Natural killer cell (primary cell): ENCODE measurements at regions not wholly inside any gene's neighbourhood (a gene's known extent, or its start where the extent isn't known, plus 50 kb on each side); places are given as distances from the start of the nearest gene placed in this dataset.

ENCODE experiments used
- ATAC-seq, 3 donors: fragments of 150-1000 bp in 2 of 3; fragments of 200-7000 bp in 1 of 3; cut with Tn5 transposase; 1 replicate in 1 of 3; 2 replicates in 2 of 3; pipeline ENCODE4 v1.10.0; 2021; ENCODE audit warnings: mild to moderate bottlenecking in 2 of 3, moderate library complexity in 2 of 3
- DNase-seq, 2 donors: peaks; one replicate each; pipeline versions ENCODE4 v3.0.0 to v3.0.0-alpha.2; 2013 to 2021; ENCODE audit warnings: mixed read lengths in 1 of 2
- H3K27ac ChIP-seq: one replicate; pipeline ENCODE4 v1.5.1; 2013; ENCODE audit warnings: mild to moderate bottlenecking, low read length
- H3K27me3 ChIP-seq: one replicate; pipeline ENCODE4 v1.6.1; 2013; ENCODE audit warnings: low read length; ENCODE audit not compliant: control insufficient read depth, insufficient read depth
- H3K36me3 ChIP-seq: one replicate; pipeline ENCODE4 v1.6.1; 2013; ENCODE audit warnings: low read length; ENCODE audit not compliant: control insufficient read depth, insufficient read depth
- H3K4me1 ChIP-seq: one replicate; pipeline ENCODE4 v1.6.1; 2013; ENCODE audit warnings: low read length; ENCODE audit not compliant: control insufficient read depth, insufficient read depth
- H3K4me3 ChIP-seq: one replicate; pipeline ENCODE4 v1.5.1; 2013; ENCODE audit warnings: low read length
- H3K9me3 ChIP-seq: one replicate; pipeline ENCODE4 v1.6.1; 2013; ENCODE audit warnings: low read length; ENCODE audit not compliant: control insufficient read depth, insufficient read depth
- H3K27ac Mint-ChIP-seq, 2 donors: one replicate each; pipeline ENCODE4 v1.8.0; 2022; ENCODE audit warnings: mild to moderate bottlenecking in 2 of 2, mixed read lengths in 2 of 2, moderate library complexity in 1 of 2
- H3K27me3 Mint-ChIP-seq, 2 donors: one replicate each; pipeline ENCODE4 v1.8.0; 2022; ENCODE audit warnings: low read depth in 2 of 2, mixed read lengths in 2 of 2
- H3K36me3 Mint-ChIP-seq: one replicate; pipeline ENCODE4 v1.8.0; 2022; ENCODE audit warnings: mixed read lengths
- H3K4me1 Mint-ChIP-seq, 2 donors: one replicate each; pipeline ENCODE4 v1.8.0; 2022; ENCODE audit warnings: mixed read lengths in 2 of 2
- H3K4me3 Mint-ChIP-seq: one replicate; pipeline ENCODE4 v1.8.0; 2022; ENCODE audit warnings: mild to moderate bottlenecking, moderate library complexity, mixed read lengths
- H3K9me3 Mint-ChIP-seq, 2 donors: one replicate each; pipeline ENCODE4 v1.8.0; 2022; ENCODE audit warnings: mixed read lengths in 2 of 2
- CTCF ChIP-seq: fragments of 200-600 bp; IDR thresholded peaks from one replicate; pipeline ENCODE4 v1.8.0; 2022; ENCODE audit warnings: antibody characterized with exemption
- WGBS: methylation state at CpG from one replicate; pipeline ENCODE4 v1.1.7; 2013; ENCODE audit warnings: missing lambda C conversion rate; ENCODE audit not compliant: insufficient coverage; 5-methylcytosine and 5-hydroxymethylcytosine counted together
- intact Hi-C: fragments of 100-400 bp; cut with micrococcal nuclease; formaldehyde crosslinking; loops from one replicate; pipeline ENCODE4 v1.14.2; 2022

GRCh38 chr1:199279067-199279466 is 640.2 kb downstream of the PTPRC start:
- Histone ChIP-seq H3K9me3 (no peaks in the 10 kb centered on the region), H3K27ac (no peak overlapping the region), H3K36me3 (no peaks in the 10 kb centered on the region), H3K4me3 (no peak overlapping the region), H3K4me1 (no peaks in the 10 kb centered on the region), H3K27me3 (no peaks in the 10 kb centered on the region)
- ATAC-seq (no peak), DNase-seq (no peak)
- Mint-ChIP-seq H3K27me3 (no peaks in the 10 kb centered on the region), H3K9me3 (no peaks in the 10 kb centered on the region), H3K36me3 (no peaks in the 10 kb centered on the region), H3K27ac (no peak overlapping the region), H3K4me3 (no peak overlapping the region), H3K4me1 (peaks cover 18 to 20% of the 10 kb centered on the region in 2 donors)
- no peak for TF ChIP-seq CTCF
- intact Hi-C loops, result no loop called here

GRCh38 chr1:199279872-199280645 is 641.2 kb downstream of the PTPRC start:
- Mint-ChIP-seq H3K27ac (no peak overlapping the region), H3K9me3 (no peaks in the 10 kb centered on the region), H3K36me3 (no peaks in the 10 kb centered on the region), H3K4me3 (no peak overlapping the region), H3K4me1 (peaks cover 18 to 20% of the 10 kb centered on the region in 2 donors), H3K27me3 (no peaks in the 10 kb centered on the region)
- DNase-seq (no peak), ATAC-seq (no peak)
- Histone ChIP-seq H3K36me3 (no peaks in the 10 kb centered on the region), H3K9me3 (no peaks in the 10 kb centered on the region), H3K4me3 (no peak overlapping the region), H3K27me3 (no peaks in the 10 kb centered on the region), H3K27ac (no peak overlapping the region), H3K4me1 (no peaks in the 10 kb centered on the region)
- 75% methylated on average over 2 of the region's 3 CpGs for WGBS
- no peak for TF ChIP-seq CTCF
- intact Hi-C loops, result no loop called here

- peaks cover 18 to 20% of the 10 kb centered on the region in 2 donors for H3K4me1 Mint-ChIP-seq
- 40% methylated on average over 3 of the region's 3 CpGs for WGBS
- H3K27me3 ChIP-seq, result no peaks in the 10 kb centered on the region
- no peaks in the 10 kb centered on the region for H3K4me1 ChIP-seq
- H3K4me3 ChIP-seq, result no peak overlapping the region
- H3K4me3 Mint-ChIP-seq, result no peak overlapping the region
- no peaks in the 10 kb centered on the region for H3K36me3 ChIP-seq
- DNase-seq, result no peak
- H3K27me3 Mint-ChIP-seq, result no peaks in the 10 kb centered on the region
- intact Hi-C loops, result no loop called here
- no peak overlapping the region for H3K27ac Mint-ChIP-seq
- H3K9me3 Mint-ChIP-seq, result no peaks in the 10 kb centered on the region
- TF ChIP-seq CTCF, result no peak
- no peak for ATAC-seq
- no peaks in the 10 kb centered on the region for H3K9me3 ChIP-seq
- H3K27ac ChIP-seq, result no peak overlapping the region
- no peaks in the 10 kb centered on the region for H3K36me3 Mint-ChIP-seq
Observed at GRCh38 chr1:199282751-199283305, 644.0 kb downstream of the PTPRC start.

- Histone ChIP-seq H3K27ac (no peak overlapping the region), H3K36me3 (no peaks in the 10 kb centered on the region), H3K27me3 (no peaks in the 10 kb centered on the region), H3K9me3 (no peaks in the 10 kb centered on the region), H3K4me1 (no peaks in the 10 kb centered on the region), H3K4me3 (no peak overlapping the region)
- Mint-ChIP-seq H3K27me3 (no peaks in the 10 kb centered on the region), H3K4me3 (no peak overlapping the region), H3K9me3 (no peaks in the 10 kb centered on the region), H3K36me3 (no peaks in the 10 kb centered on the region), H3K27ac (no peak overlapping the region), H3K4me1 (peaks cover 18 to 20% of the 10 kb centered on the region in 2 donors)
- no peak for ATAC-seq
- intact Hi-C loops, result no loop called here
- WGBS, result 28% methylated on average over 2 of the region's 2 CpGs
- no peak for TF ChIP-seq CTCF
- no peak for DNase-seq
Observed at GRCh38 chr1:199283794-199284193, 645.0 kb downstream of the PTPRC start.
